ENCODE measurements at regions not wholly inside any gene's neighbourhood (a gene's known extent, or its start where the extent isn't known, plus 50 kb on each side); places are given as distances from the start of the nearest gene placed in this dataset.

GRCh38 chr11:91261513-91261912, 963.1 kb upstream of the FAT3 start:
- no peak overlapping the region for H3K4me2 ChIP-seq

GRCh38 chr11:91258876-91259275, 965.7 kb upstream of the FAT3 start:
- WGBS (ENCODE audit: low lambda C conversion rate, missing lambda C conversion rate) = 75% methylated on average over 1 of the region's 1 CpG
- TF ChIP-seq EZH2phosphoT487 (IDR thresholded peaks at IDR 0.05; ENCODE audit: low read depth, severe bottlenecking, unreplicated experiment) = no peak
- no peak for TF ChIP-seq EZH2 (IDR thresholded peaks at IDR 0.05; ENCODE audit: borderline replicate concordance)
- no peak for TF ChIP-seq CTCF (IDR thresholded peaks at IDR 0.05; ENCODE audit: poor library complexity)

More at GRCh38 chr11:91261513-91261912, 963.1 kb upstream of the FAT3 start:
- peak; percentile 7 for TF ChIP-seq CTCF (IDR thresholded peaks at IDR 0.05; ENCODE audit: poor library complexity)
- no peak for TF ChIP-seq EZH2 (IDR thresholded peaks at IDR 0.05; ENCODE audit: borderline replicate concordance)
- no peaks in the 10 kb centered on the region for H3K36me3 ChIP-seq (replicated peaks; ENCODE audit: insufficient read depth, low read depth)
- H2AFZ ChIP-seq = no peak overlapping the region
- DNase-seq (ENCODE audit: low spot score) = no peak
- no peaks in the 10 kb centered on the region for H4K20me1 ChIP-seq (ENCODE audit: insufficient read depth, poor library complexity, severe bottlenecking)
- H3K79me2 ChIP-seq = no peaks in the 10 kb centered on the region
- H3K4me1 ChIP-seq (ENCODE audit: insufficient read depth) = no peaks in the 10 kb centered on the region
- no peaks in the 10 kb centered on the region for H3K27me3 ChIP-seq
- H3K4me3 ChIP-seq = no peak overlapping the region
- H3K9me2 ChIP-seq (replicated peaks; ENCODE audit: insufficient read depth) = no peaks in the 10 kb centered on the region
- WGBS (ENCODE audit: low lambda C conversion rate, missing lambda C conversion rate) = 50% methylated on average over 5 of the region's 5 CpGs
- no peaks in the 10 kb centered on the region for H3K9me3 ChIP-seq (ENCODE audit: low read depth)
- H3K27ac ChIP-seq = no peak overlapping the region

GRCh38 chr11:91257667-91258066, 967.0 kb upstream of the FAT3 start:
- TF ChIP-seq EZH2phosphoT487 (IDR thresholded peaks at IDR 0.05; ENCODE audit: low read depth, severe bottlenecking, unreplicated experiment) (no peak), CTCF (IDR thresholded peaks at IDR 0.05; ENCODE audit: poor library complexity) (no peak), EZH2 (IDR thresholded peaks at IDR 0.05; ENCODE audit: borderline replicate concordance) (no peak)
- no peak for DNase-seq (ENCODE audit: low spot score)
- Histone ChIP-seq H3K4me2 (no peak overlapping the region), H3K9me2 (replicated peaks; ENCODE audit: insufficient read depth) (no peaks in the 10 kb centered on the region), H3K27me3 (no peaks in the 10 kb centered on the region), H3K27ac (no peak overlapping the region), H3K79me2 (no peaks in the 10 kb centered on the region), H3K36me3 (replicated peaks; ENCODE audit: insufficient read depth, low read depth) (no peaks in the 10 kb centered on the region), H3K4me1 (ENCODE audit: insufficient read depth) (no peaks in the 10 kb centered on the region), H3K9me3 (ENCODE audit: low read depth) (no peaks in the 10 kb centered on the region), H2AFZ (no peak overlapping the region), H3K4me3 (no peak overlapping the region), H4K20me1 (ENCODE audit: insufficient read depth, poor library complexity, severe bottlenecking) (no peaks in the 10 kb centered on the region)
- WGBS (ENCODE audit: low lambda C conversion rate, missing lambda C conversion rate) = 84% methylated on average over 1 of the region's 1 CpG

More at GRCh38 chr11:91258876-91259275, 965.7 kb upstream of the FAT3 start:
- Histone ChIP-seq H3K36me3 (replicated peaks; ENCODE audit: insufficient read depth, low read depth) (no peaks in the 10 kb centered on the region), H4K20me1 (ENCODE audit: insufficient read depth, poor library complexity, severe bottlenecking) (no peaks in the 10 kb centered on the region), H2AFZ (no peak overlapping the region), H3K27me3 (no peaks in the 10 kb centered on the region), H3K4me1 (ENCODE audit: insufficient read depth) (no peaks in the 10 kb centered on the region), H3K4me2 (no peak overlapping the region), H3K9me3 (ENCODE audit: low read depth) (no peaks in the 10 kb centered on the region), H3K9me2 (replicated peaks; ENCODE audit: insufficient read depth) (no peaks in the 10 kb centered on the region), H3K27ac (no peak overlapping the region), H3K4me3 (no peak overlapping the region), H3K79me2 (no peaks in the 10 kb centered on the region)
- no peak for DNase-seq (ENCODE audit: low spot score)

Data from hepatocyte (in vitro differentiated cells).